Breast epithelium (tissue), 4 donors: ENCODE measurements at regions not wholly inside any gene's neighbourhood (a gene's known extent, or its start where the extent isn't known, plus 50 kb on each side); places are given as distances from the start of the nearest gene placed in this dataset.

Experiments
- DNase-seq, 2 donors: peaks; one replicate each; pipeline ENCODE4 v3.0.0-alpha.2; 2019; ENCODE audit warnings: low spot score in 2 of 2
- H3K27ac ChIP-seq, 2 donors: fragments of 200-600 bp; sonication (generic) in 1 of 2; one replicate each; pipeline ENCODE4 v1.5.1; 2016 to 2019; ENCODE audit warnings: mild to moderate bottlenecking in 1 of 2
- H3K27me3 ChIP-seq, 2 donors: fragments of 200-600 bp; sonication (generic) in 1 of 2; one replicate each; pipeline versions ENCODE4 v1.5.1 to v1.6.0; 2017 to 2019; ENCODE audit warnings: control low read depth in 1 of 2, mild to moderate bottlenecking in 1 of 2
- H3K36me3 ChIP-seq: fragments of 200-600 bp; one replicate; pipeline ENCODE4 v1.5.1; 2019
- H3K4me1 ChIP-seq, 2 donors: fragments of 200-600 bp; sonication (generic); one replicate each; pipeline ENCODE4 v1.5.1; 2016 to 2019; ENCODE audit warnings: control low read depth in 1 of 2
- H3K4me3 ChIP-seq, 3 donors: fragments of 200-600 bp; sonication (generic); 1 replicate in 2 of 3; 2 replicates in 1 of 3; pipeline ENCODE4 v1.5.1; 2016 to 2019; ENCODE audit warnings: mild to moderate bottlenecking in 3 of 3, moderate library complexity in 2 of 3
- H3K9me3 ChIP-seq, 2 donors: fragments of 200-600 bp; sonication (generic) in 1 of 2; one replicate each; pipeline ENCODE4 v1.5.1; 2016 to 2019; ENCODE audit warnings: control low read depth in 1 of 2
- POLR2A ChIP-seq: fragments of 450-650 bp; IDR thresholded peaks from one replicate; pipeline ENCODE4 v1.6.1; 2016; ENCODE audit warnings: antibody characterized with exemption, mild to moderate bottlenecking, moderate library complexity
- POLR2AphosphoS5 ChIP-seq, 3 donors: sonication (generic); formaldehyde crosslinking; IDR thresholded peaks; one replicate each; pipeline ENCODE4 v1.6.1; 2017; ENCODE audit warnings: antibody characterized with exemption in 3 of 3
- intact Hi-C: fragments of 100-400 bp; cut with DNase I; formaldehyde crosslinking; loops from one replicate; pipeline ENCODE4 v1.15.1; 2023; ENCODE audit warnings: low total_unique reads
- TF ChIP-seq, protein P1 (sequence below), 3 donors: fragments of 450-650 bp; IDR thresholded peaks; one replicate each; pipeline ENCODE4 v1.5.1; 2016 to 2017; ENCODE audit warnings: antibody characterized with exemption in 3 of 3, mild to moderate bottlenecking in 3 of 3, moderate library complexity in 3 of 3

DNA sequence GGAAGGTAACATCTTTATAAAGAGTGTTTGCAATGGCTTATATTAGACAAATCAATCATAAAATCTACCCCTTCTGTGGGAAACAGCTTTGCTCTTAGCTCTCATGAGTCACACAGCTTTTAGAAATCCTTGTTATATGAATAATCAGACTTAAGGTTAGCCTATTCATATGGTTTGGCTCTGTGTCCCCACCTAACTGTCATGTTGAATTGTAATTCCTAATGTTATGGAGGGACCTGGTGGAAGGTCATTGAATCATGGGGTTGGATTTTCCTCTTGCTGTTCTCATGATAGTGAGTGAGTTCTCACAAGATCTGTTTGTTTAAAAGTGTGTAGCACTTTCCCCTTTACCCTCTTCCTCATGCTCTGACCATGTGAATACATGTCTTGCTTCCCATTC is 704.2 kb upstream of the KLHL1 start:
- Histone ChIP-seq H3K27ac (no peak overlapping the region), H3K36me3 (no peaks in the 10 kb centered on the region), H3K4me3 (no peak overlapping the region), H3K4me1 (no peaks in the 10 kb centered on the region), H3K9me3 (no peaks in the 10 kb centered on the region), H3K27me3 (no peaks in the 10 kb centered on the region)
- no peak for DNase-seq
- intact Hi-C loops, result no loop called here
- TF ChIP-seq, protein P1, sequence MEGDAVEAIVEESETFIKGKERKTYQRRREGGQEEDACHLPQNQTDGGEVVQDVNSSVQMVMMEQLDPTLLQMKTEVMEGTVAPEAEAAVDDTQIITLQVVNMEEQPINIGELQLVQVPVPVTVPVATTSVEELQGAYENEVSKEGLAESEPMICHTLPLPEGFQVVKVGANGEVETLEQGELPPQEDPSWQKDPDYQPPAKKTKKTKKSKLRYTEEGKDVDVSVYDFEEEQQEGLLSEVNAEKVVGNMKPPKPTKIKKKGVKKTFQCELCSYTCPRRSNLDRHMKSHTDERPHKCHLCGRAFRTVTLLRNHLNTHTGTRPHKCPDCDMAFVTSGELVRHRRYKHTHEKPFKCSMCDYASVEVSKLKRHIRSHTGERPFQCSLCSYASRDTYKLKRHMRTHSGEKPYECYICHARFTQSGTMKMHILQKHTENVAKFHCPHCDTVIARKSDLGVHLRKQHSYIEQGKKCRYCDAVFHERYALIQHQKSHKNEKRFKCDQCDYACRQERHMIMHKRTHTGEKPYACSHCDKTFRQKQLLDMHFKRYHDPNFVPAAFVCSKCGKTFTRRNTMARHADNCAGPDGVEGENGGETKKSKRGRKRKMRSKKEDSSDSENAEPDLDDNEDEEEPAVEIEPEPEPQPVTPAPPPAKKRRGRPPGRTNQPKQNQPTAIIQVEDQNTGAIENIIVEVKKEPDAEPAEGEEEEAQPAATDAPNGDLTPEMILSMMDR (IDR thresholded peaks at IDR 0.05), result no peak
- no peak for TF ChIP-seq POLR2A
- TF ChIP-seq POLR2AphosphoS5 (IDR thresholded peaks at IDR 0.05), result no peak

DNA sequence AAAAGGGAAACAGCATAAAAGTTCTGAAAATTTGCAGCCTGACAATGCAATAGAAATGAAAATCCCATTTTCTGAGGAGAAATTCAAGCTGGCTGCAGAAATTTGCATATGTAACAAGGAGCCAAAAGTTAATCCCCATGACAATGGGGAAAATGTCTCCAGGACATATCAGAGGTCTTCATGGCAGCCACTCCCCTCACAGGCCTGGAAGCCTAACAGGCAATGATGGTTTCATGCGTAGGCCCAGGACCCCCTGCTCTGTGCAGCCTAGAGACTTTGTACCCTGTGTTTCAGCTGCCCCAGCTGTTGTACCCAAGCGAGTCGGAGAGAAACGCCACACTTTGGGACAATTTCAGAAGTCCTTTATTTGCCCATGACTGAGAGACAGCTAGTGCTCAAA is 701.3 kb upstream of the KLHL1 start:
- DNase-seq, result no peak
- TF ChIP-seq, protein P1 (IDR thresholded peaks at IDR 0.05), result no peak
- no peaks in the 10 kb centered on the region for H3K27me3 ChIP-seq
- H3K36me3 ChIP-seq, result no peaks in the 10 kb centered on the region
- no peak overlapping the region for H3K4me3 ChIP-seq
- intact Hi-C loops, result no loop called here
- H3K27ac ChIP-seq, result no peak overlapping the region
- H3K9me3 ChIP-seq, result no peaks in the 10 kb centered on the region
- no peaks in the 10 kb centered on the region for H3K4me1 ChIP-seq

DNA sequence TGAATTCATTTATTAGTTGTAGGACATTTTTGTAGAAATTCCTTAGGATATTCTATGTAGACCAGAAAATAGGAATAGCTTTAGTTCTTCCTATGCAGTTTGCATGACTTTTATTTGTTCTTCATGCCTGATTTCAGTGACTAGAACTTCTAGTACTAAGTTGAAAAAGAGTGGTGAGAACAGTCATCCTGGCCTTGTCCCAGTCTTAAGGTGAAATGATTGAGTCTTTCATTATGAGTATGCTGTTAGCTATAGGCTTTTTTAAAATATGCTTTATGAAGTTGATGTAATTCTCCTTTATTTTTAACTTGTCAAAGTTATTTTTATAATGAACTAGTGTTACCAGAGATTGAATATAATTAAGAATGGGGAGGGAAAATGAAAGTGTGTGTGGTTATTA is 690.1 kb upstream of the KLHL1 start:
- Histone ChIP-seq H3K4me1 (no peaks in the 10 kb centered on the region), H3K27ac (no peak overlapping the region), H3K9me3 (no peaks in the 10 kb centered on the region), H3K36me3 (no peaks in the 10 kb centered on the region), H3K4me3 (no peak overlapping the region), H3K27me3 (no peaks in the 10 kb centered on the region)
- TF ChIP-seq POLR2A, result no peak
- no peak for TF ChIP-seq POLR2AphosphoS5 (IDR thresholded peaks at IDR 0.05)
- TF ChIP-seq, protein P1 (IDR thresholded peaks at IDR 0.05), result no peak
- intact Hi-C loops, result no loop called here
- DNase-seq, result no peak

DNA sequence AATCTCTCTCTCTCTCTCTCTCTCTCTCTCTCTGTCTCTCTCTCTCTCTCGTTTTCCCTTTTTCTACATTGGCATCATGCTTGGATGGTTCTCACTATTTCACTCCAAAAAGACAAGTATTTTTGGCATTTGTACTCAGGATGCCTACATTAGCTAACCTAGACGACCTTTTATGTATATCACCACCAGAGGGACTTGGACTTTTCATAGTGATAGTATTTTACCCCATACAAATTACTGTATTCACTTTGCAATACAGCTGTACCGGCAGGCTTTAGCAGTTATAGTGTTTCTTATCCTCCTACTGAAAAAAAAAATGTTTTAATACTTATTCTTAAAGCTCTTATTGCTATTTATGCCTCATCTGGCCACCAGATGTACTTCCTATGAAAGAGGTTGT is 687.2 kb upstream of the KLHL1 start:
- no peaks in the 10 kb centered on the region for H3K4me1 ChIP-seq
- TF ChIP-seq POLR2A, result no peak
- TF ChIP-seq, protein P1 (IDR thresholded peaks at IDR 0.05), result no peak
- TF ChIP-seq POLR2AphosphoS5 (IDR thresholded peaks at IDR 0.05), result no peak
- no peaks in the 10 kb centered on the region for H3K27me3 ChIP-seq
- no peak overlapping the region for H3K4me3 ChIP-seq
- intact Hi-C loops, result no loop called here
- no peak overlapping the region for H3K27ac ChIP-seq
- no peak for DNase-seq
- H3K9me3 ChIP-seq, result no peaks in the 10 kb centered on the region
- no peaks in the 10 kb centered on the region for H3K36me3 ChIP-seq

DNA sequence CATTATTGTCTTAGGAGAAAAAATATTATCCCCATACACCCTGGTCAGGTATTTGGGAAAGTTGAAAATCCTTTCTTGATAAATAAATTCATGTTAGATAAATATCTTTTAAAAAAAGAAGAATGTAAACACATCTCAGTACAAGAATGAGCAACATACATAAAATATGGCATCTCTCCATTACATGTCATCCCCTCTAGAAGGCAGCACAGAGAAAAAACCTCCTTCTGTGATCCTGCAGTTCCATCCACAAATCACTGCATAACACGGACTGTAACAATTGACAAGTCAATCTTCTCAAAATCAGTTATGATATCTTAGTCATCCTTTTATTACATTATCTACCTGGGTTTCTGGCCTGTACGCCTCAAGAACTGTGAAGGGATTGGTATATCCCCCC is 683.9 kb upstream of the KLHL1 start:
- H3K36me3 ChIP-seq, result no peaks in the 10 kb centered on the region
- H3K27ac ChIP-seq, result no peak overlapping the region
- TF ChIP-seq POLR2A (no peak), POLR2AphosphoS5 (IDR thresholded peaks at IDR 0.05) (no peak)
- TF ChIP-seq, protein P1 (IDR thresholded peaks at IDR 0.05), result no peak
- H3K4me1 ChIP-seq, result no peaks in the 10 kb centered on the region
- H3K27me3 ChIP-seq, result no peaks in the 10 kb centered on the region
- no peaks in the 10 kb centered on the region for H3K9me3 ChIP-seq
- no peak for DNase-seq
- intact Hi-C loops, result no loop called here
- H3K4me3 ChIP-seq, result no peak overlapping the region
